NCI-H146 treated with DMSO at 0.1 percent for 48 hours (cell line): ENCODE measurements at regions not wholly inside any gene's neighbourhood (a gene's known extent, or its start where the extent isn't known, plus 50 kb on each side); places are given as distances from the start of the nearest gene placed in this dataset.
A peak's percentile ranks its signal among the peaks of the same experiment; 100 is the strongest.
"Not testable (repeated sequence)": the region's sequence is repeated elsewhere in the genome, so short reads cannot be mapped to it uniquely, and the experiment has no call there.

Experiments used
- DNase-seq: peaks from one replicate; lab custom pipeline; 2025; ENCODE audit not compliant: unreplicated experiment; lab: John Stamatoyannopoulos, UW

DNA sequence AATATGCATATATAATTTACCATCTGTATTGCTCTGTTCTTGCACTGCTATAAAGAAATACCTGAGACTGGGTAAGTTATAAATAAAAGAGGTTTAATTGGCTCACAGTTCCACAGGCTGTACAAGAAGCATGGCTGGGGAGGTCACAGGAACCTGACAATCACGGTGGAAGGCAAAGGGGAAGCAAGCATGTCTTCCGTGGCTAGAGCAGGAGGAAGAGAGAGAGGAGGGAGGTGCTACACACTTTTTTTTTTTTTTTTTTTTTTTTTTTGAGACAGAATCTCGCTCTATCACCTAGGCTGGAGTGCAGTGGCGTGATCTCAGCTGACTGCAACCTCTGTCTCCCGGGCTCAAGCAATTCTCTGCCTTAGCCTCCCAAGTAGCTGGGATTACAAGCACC lies 150.9 kb upstream of the DTNBP1 start:
- DNase-seq = not testable (repeated sequence)

DNA sequence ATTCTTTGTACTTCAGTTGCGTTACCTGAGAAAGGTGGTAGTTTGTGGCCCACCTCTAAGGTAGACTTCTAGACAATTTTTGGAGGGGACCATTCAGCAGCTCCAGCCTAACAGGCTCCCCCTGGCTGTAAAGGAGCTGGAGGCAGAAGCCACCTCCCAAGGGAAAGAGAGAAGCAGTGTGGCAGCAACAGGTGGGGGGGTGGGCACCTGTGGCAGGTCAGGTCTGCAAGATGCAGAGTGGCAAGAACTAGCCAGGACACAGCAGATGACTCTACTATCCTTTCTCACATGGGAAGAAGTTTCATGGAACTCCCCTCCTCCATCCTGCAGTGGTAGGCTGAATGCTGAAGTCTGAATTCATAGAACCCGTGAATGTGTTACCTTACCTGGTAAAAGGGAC lies 148.3 kb upstream of the DTNBP1 start:
- DNase-seq = no peak

DNA sequence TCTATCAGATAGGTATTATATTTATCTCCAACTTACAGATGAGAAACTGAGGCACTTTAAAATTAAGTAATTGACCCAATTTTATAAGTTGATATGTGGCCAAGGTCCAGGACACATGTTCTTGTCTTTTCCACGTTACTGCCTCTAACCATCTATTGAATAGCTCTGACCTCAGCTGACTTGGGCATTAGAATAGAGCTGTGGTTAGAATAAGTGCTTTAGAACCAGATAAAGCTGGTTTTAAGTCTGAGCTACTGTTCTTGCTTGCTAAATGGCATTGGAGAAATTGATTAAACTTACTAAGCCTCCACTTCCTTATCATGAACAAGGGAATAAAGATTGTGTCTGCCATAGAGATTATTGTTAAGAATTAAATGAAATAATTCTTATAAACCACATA lies 147.8 kb upstream of the DTNBP1 start:
- DNase-seq = no peak

DNA sequence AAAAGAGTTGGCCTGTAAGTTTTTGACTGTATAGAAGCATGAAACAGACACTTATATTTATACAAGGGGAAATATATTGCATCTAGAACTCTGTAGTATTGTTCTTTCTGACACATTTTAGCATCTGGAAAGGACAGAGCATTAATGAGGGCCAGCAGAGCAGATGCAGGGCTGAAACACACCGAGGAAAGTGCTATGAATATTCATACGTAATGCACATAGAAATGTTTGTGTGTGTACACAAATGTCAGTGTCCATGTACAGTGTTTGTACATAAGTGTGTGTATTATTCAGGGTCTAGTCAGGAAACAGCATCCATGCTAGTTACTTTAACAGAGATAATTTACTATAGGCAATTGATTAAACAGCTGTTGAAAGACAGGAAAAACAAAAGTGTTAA lies 146.5 kb upstream of the DTNBP1 start:
- DNase-seq = no peak

DNA sequence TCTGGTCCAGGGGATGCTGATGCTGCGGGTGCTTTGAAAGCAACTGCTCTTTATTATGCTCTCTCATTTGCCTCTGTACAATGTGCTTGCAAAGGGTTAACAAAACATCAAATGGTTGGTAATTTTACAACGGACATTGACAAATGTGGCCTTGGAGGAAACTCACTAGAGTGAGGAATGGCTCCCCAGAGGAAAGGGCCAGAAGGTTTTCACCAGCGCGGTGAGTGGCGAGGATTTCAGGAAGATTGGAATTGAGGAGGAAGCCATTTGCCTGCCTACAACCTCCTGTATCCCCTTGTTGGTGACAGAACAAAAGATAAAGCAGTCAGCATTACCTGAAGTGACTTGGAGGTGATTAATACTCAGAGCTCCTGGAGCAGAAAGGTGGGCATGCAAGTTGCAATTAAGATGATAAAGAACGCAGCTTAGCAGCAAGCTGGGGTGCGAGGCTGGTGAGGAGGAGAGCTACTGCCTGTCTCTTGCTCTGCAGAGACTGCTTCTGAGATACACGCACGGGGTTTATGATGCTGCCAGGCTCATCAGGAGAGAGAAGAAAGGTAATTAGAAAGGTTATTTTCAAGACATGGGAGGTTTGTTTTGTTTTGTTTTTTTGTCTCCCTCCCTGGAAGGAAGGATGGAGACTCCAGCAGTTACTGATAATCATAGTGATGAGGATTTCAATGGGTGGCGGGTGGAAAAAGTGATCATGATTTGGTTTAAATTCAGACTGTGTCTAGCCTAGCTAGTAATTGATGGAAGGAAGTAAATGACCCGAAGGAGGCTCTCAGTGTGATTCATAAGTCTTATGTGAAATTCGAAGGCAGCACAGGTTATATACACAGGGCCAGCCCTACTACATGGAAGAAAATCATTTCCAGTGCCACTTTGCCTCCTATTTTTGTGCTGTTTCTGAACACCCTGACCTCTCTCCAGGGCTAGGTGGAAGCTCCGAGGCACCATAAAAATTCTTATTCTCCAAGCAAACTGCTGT lies 141.6 kb upstream of the DTNBP1 start:
- no peak for DNase-seq

DNA sequence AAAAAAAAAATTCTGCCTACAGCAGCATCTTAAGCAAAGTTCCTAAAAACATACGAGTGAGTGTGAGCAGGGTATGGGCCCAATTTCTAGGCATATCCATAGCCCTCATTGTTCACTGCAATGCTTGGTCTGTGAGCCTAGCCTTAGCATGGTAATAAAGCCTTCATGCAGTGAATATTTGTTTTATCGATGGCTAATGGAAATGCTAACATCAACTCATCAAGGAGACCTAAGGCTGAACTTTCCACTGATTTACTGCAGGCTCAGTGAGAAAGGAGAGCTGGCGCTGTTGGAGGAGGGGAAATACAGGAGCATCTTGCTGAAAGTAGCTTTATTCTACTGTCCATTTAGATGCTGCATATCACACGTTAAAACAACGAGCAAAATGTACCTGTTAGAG lies 139.6 kb upstream of the DTNBP1 start:
- DNase-seq = no peak

DNA sequence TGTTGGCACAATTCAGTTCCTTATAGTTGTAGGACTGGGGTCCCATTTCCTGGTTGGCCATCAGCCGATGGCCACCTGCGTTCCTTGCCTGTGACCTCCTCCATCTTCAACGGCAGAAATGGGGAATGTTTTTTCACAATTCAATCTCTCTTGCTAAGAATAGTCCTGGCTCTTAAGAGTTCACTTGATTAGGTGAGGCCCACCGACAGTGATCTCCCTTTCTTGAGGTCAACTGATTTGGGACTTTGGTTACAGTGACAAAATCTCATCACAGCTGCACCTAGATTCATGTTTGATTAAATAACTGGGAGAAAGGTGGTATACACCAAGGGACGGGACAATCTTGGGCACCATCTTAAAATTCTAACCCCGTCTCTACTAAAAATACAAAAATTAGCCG lies 139.1 kb upstream of the DTNBP1 start:
- no peak for DNase-seq

DNA sequence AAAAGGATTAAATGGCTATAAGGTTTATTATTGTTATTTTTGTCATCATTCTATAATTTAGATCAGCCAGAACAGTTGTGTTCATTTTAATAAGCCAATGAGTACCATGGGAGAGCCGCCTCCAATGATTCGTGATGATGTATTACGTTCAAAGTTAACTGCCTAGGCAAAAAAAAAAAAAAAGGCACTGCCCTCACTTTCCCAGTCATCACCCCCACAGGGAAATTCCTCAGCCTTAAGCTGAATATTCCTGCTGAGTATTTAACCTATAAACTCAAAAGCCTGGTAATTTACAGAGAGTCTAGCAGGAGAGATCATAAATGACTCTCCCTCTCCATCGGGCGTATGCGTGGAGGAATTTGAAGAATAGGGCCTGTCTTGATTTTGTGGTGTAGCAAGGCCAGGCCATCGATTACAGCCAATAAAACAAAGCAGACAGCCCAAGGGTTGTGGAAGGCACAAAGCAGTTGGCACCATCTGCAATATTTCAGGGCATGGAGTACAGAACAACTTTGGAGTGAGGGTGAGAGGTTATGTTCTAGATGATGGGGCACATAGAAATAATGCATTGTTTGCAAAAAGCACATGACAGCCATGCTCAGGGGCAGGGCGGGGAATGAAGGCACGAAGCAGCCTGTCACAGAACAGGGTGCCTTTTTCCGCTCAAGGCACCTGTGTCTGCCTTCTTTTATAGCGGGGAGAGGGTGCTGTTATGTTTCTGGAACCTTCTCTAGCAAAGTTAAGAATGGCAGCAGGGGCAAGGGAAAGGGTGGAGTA lies 138.2 kb upstream of the DTNBP1 start:
- DNase-seq = no peak

DNA sequence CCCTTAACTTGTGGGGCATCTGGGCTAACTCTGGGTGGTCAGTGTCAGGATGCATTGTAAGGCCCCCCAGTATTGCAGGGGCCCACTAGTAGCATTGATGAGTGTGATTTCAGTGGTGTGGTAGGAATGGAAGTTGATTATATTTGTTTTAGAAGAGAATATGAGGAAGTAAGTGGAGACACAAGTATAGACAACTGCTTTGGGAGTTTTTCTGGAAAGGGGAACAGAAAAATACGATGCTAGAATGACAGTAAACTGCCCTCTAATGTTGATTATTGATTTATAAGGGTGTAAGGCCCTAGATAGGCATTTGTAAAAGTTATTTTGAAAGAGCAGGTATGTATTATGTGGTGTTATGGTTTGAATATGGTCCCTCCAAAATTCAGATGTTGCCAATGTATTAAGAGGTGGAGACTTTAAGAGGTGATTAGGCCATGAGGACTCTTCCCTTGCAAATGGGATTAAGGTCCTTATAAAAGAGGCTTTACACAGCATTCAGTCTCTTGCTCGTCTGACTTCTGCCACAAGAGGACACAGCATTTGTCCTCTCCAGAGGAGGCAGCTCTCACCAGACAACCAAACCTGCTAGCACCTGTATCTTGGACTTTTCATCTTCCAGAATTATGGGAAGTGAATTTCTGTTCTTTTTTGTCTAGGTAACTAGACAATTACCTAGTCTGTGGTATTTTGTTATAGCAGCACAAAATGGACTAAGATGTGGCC lies 135.9 kb upstream of the DTNBP1 start:
- DNase-seq = no peak

DNA sequence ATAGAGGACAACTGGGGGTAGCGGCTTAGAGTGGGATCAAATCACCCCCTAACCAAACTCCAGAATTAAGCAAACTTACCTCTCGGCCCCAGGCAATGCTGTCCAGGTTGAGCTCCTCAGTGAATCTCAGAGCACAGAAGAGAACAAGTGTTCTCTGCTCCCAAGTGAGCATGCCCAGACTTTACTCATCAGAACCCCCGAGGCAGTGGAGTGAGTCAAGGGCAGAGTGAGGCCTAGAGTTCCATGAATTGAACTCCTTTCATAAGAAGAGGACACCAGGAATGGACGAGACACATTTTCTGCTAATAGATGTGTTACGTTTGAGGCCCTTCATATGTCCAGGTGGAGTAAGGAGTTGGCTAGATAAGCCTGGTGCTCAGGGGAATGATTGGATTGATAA lies 134.0 kb upstream of the DTNBP1 start:
- DNase-seq = no peak

DNA sequence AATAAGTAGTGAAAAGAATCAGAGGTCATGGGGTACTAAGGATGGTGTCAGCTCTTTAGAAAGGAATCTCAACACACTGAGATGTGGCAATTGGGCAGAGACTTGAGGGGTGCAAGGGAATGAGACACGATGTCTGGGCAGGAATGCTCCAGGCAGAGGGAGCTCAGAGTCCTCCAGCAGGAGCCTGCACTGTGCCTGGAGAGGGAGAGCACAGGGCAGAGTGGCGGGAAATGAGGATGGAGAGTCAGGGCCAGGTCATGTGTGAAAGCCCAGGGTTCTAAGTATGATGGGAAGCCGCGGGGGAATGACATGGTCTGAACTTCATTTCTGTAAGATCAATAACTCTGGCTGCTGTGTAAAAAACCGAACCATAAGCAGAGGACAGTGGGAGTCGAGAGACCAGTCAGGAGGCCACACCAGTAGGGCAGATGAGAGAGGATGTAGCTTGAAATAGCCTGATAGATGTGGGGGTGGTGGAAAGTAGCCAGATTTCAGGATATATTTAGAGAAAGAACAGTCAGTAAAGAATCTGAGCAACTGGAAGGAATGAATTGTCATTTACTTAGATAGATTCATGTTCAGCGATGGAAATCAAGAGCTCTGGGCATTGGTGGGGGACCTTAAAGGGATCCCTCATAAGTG lies 133.4 kb upstream of the DTNBP1 start:
- no peak for DNase-seq

DNA sequence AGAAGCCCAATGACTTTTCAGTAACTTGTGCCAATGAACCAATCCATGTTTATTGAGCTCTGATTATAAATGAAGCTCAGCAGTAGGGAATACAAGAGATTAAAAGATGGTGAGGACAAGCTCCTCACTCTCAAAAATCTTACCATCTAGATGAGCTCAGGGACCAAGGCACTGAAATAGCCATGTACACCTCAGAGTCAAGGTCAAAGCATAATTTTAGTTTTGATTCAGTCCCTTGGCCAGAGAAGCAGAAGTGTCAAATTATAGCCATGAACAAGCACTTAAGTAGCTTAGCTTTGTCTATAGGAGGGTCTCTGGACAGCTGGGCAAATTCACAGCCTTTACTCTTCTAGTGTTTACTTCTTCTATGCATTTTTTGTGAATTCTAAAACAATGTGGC lies 131.0 kb upstream of the DTNBP1 start:
- no peak for DNase-seq

DNA sequence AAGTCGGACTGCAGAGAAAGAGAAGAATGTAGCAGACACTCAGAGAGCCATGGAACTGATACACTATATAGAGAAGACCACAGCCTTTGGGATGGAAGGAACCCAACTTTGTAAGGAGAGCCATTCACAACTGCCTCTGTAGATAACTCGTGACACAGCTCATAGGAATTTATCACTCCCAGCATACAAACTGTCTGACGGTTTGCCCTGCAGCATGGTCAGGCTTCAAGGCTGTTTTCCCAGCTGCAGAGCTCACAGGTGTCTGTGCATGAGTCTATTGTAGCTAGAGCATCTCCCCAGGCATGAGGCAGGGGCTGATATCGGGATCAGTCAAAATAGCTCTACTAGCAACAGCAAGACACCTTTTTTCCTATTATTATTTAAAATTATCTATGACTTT lies 130.5 kb upstream of the DTNBP1 start:
- DNase-seq = peak; percentile 25

DNA sequence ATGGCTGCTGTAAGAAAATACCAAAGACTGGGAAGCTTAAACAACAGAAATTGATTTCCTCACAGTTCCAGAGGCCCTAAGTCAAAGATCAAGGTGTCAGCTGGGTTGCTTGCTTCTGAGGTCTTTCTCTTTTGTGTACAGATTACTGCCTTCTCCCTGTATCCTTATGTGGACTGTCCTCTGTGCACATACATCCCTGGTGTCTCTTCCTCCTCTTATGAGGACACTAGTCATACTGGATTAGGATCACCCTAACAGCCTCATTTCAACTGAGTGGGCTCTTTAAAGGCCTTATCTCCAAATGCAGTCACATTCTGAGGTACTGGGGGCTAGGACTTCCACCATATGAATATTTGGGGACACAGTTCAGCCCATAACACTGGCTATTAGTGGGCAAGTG lies 130.0 kb upstream of the DTNBP1 start:
- no peak for DNase-seq

DNA sequence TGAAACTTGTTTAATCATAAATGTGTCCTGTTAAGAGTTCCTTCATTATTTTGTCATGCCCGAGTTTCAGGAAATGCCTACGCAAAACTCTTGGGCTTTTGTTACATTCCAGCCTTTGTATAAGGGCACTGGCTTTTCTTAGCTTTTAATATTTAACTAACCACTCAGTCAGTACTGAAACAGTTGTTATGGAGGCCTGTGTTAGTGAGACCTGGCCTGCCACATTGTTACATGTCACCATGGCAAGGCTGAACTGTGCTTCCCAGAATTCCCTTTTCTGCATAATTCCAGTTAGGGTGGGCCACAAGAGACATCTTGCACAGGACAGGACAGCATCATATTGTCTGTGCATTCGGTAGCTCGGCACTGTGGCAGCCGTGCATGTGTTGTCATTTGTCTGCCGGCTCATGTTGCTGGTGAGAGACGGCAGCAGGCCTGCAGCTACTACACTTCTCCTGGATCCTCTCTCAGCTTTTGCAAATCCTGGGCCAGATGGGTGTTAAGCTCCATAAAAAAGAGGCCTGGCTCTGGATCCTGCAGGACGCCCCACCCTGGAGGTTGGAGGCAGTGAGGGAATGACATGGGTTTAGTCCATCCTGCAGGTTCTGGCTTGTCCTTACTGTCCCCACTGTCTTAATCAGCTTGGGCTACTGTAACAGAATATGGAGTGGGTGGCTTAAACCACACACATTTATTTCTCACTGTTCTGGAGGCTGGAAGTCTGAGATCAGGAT lies 128.8 kb upstream of the DTNBP1 start:
- no peak for DNase-seq

DNA sequence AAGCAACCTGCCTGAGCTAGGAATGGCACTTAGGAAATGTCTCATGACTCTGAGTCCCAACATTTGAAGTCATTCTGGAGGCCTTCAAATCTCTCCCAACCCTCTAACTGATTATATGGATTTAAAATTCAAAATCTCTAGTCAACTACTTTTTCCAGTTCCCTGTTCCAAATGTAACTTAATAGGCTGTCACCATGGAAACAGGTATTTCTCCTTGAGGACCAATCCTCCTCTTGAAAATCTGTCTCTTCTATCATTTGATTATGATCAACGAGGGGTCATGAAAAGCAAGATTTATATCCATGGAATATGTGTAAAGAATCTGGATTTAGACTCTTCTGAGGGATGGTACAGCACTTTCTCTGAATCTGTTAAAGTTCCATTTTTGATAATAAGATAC lies 127.3 kb upstream of the DTNBP1 start:
- no peak for DNase-seq

DNA sequence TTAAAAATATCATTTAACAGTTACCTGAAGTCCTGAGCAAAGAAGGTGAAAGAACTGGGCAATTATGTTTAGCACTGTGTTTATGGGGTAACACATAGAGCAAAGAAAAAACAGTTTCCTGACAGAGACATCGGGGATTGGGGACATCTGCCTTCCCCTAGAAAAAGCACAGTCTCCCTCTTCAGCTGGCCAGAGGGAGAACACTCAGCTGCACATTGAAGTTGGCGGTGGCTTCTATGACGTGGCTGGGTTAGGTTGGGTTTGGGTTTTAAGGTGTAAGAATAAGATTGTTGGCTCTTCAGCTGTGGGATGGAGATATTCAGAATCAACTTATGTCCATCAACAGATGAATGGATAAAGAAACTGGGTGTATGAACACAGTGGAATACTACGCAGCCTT lies 124.0 kb upstream of the DTNBP1 start:
- DNase-seq = no peak

DNA sequence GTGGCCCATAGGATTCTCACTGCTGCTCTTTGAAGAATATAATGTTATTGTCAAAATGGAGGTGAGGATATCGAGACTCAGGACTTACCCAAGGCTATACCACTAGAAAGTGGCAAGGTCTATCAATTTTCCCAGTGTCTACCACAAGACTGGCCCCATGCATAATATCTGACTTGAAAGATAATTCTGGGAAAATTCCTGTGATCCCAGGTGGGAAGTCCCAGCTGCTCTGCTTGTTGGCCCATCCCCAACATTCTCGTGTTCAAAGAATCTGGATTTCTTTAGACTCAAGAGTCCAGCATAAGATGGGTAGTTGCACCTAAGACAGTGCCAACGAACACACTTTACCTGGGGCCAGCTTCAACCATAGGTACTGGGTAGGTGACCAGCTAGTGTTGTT lies 120.7 kb upstream of the DTNBP1 start:
- no peak for DNase-seq

DNA sequence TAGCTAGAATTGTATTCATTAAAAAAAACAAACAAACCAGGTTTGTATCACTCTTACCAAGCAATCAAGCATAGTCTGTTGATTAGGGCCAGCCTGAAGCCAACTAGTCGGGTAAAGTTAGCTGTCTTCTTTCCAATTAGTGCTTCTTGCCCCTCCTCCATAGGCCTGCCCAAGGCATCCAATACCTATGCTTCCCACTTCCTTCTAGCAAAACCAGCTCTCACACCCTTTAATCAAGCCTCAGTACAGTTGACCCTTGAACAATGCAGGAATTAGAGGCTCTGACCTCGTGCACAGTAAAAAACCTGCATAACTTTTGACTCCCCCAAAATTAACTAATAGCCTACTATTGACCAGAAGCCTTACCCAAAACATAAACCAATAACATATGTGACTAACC lies 119.1 kb upstream of the DTNBP1 start:
- DNase-seq = no peak

DNA sequence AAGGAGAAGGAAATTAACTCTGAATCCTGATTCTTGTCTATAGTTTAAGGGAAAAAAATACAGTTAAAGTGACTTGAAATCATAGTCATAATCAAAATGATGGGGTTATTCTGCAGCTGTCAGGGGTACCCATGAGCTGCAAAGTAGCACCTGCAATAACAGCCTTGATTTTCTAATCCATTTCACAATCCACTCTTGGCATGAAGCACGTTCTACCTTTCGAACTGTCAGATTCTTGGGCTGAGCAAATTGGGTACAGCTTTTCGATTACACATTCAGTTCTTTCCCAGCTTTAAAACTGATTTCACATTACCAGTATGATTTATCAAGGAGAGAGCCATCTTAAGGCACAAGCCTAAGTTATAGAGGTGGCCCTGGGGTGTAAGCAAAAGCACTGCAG lies 118.5 kb upstream of the DTNBP1 start:
- no peak for DNase-seq
